Activated CD4-positive, alpha-beta T cell treated with anti-CD3 and anti-CD28 coated beads, Interleukin-2, amount 10 ng/mL, durations not matched to agents 7 days and 5 days (primary cell): ENCODE measurements at regions not wholly inside any gene's neighbourhood (a gene's known extent, or its start where the extent isn't known, plus 50 kb on each side); places are given as distances from the start of the nearest gene placed in this dataset.
"Not testable (repeated sequence)": the region's sequence is repeated elsewhere in the genome, so short reads cannot be mapped to it uniquely, and the experiment has no call there.

Experiments used
- CTCF ChIA-PET: fragments of 350-600 bp; sonication (Branson Sonifier 250); formaldehyde crosslinking; loops from one replicate; lab custom pipeline; 2021; ENCODE audit warnings: antibody characterized with exemption; lab: Charles Lee
- POLR2A ChIA-PET: fragments of 350-600 bp; sonication (Branson Sonifier 250); formaldehyde crosslinking; loops from one replicate; lab custom pipeline; 2021; ENCODE audit warnings: antibody characterized with exemption; lab: Charles Lee
- DNase-seq: peaks from one replicate; pipeline ENCODE4 v3.0.0-alpha.2; 2020
- H3K27ac Mint-ChIP-seq: one replicate; pipeline ENCODE4 v1.8.0; 2021; ENCODE audit warnings: mild to moderate bottlenecking, moderate library complexity, mixed read lengths
- H3K27me3 Mint-ChIP-seq: one replicate; pipeline ENCODE4 v1.8.0; 2021; ENCODE audit warnings: mixed read lengths
- H3K36me3 Mint-ChIP-seq: one replicate; pipeline ENCODE4 v1.8.0; 2021; ENCODE audit warnings: low read depth, mixed read lengths
- H3K4me1 Mint-ChIP-seq: one replicate; pipeline ENCODE4 v1.8.0; 2021; ENCODE audit warnings: mixed read lengths
- H3K4me3 Mint-ChIP-seq: one replicate; pipeline ENCODE4 v1.8.0; 2021; ENCODE audit warnings: mild to moderate bottlenecking, moderate library complexity, mixed read lengths
- H3K9me3 Mint-ChIP-seq: one replicate; pipeline ENCODE4 v1.8.0; 2021; ENCODE audit warnings: mixed read lengths

GRCh38 chr6:121555201-121555600 lies 119.8 kb downstream of the GJA1 start:
- H3K27me3 Mint-ChIP-seq: no peaks in the 10 kb centered on the region
- no peak overlapping the region for H3K27ac Mint-ChIP-seq
- CTCF ChIA-PET: no interaction called here
- no peaks in the 10 kb centered on the region for H3K36me3 Mint-ChIP-seq
- no peak for DNase-seq
- POLR2A ChIA-PET: no interaction called here
- no peaks in the 10 kb centered on the region for H3K4me1 Mint-ChIP-seq
- no peaks in the 10 kb centered on the region for H3K9me3 Mint-ChIP-seq
- no peak overlapping the region for H3K4me3 Mint-ChIP-seq

GRCh38 chr6:121556149-121556548 lies 120.7 kb downstream of the GJA1 start:
- H3K4me1 Mint-ChIP-seq, H3K9me3 Mint-ChIP-seq, H3K36me3 Mint-ChIP-seq, H3K27me3 Mint-ChIP-seq, H3K4me3 Mint-ChIP-seq, H3K27ac Mint-ChIP-seq, DNase-seq, CTCF ChIA-PET, POLR2A ChIA-PET: not testable (repeated sequence)

- no peaks in the 10 kb centered on the region for H3K36me3 Mint-ChIP-seq
- H3K4me1 Mint-ChIP-seq: no peaks in the 10 kb centered on the region
- H3K4me3 Mint-ChIP-seq: no peak overlapping the region
- no peaks in the 10 kb centered on the region for H3K27me3 Mint-ChIP-seq
- ChIA-PET POLR2A (no interaction called here), CTCF (no interaction called here)
- no peak for DNase-seq
- H3K9me3 Mint-ChIP-seq: no peaks in the 10 kb centered on the region
- no peak overlapping the region for H3K27ac Mint-ChIP-seq
Observed at GRCh38 chr6:121557146-121557940, 121.9 kb downstream of the GJA1 start.

GRCh38 chr6:121559611-121560269 lies 124.3 kb downstream of the GJA1 start:
- H3K27ac Mint-ChIP-seq: no peak overlapping the region

GRCh38 chr6:121560476-121560875 lies 125.0 kb downstream of the GJA1 start:
- H3K27ac Mint-ChIP-seq: no peak overlapping the region
- H3K27me3 Mint-ChIP-seq: no peaks in the 10 kb centered on the region
- H3K36me3 Mint-ChIP-seq: no peaks in the 10 kb centered on the region
- CTCF ChIA-PET: no interaction called here
- no peak overlapping the region for H3K4me3 Mint-ChIP-seq
- H3K4me1 Mint-ChIP-seq: no peaks in the 10 kb centered on the region
- DNase-seq: no peak
- H3K9me3 Mint-ChIP-seq: peaks cover 10% of the 10 kb centered on the region
- POLR2A ChIA-PET: no interaction called here

More at GRCh38 chr6:121559611-121560269, 124.3 kb downstream of the GJA1 start:
- POLR2A ChIA-PET: no interaction called here
- no peaks in the 10 kb centered on the region for H3K36me3 Mint-ChIP-seq
- CTCF ChIA-PET: no interaction called here
- DNase-seq: no peak
- no peak overlapping the region for H3K4me3 Mint-ChIP-seq
- no peaks in the 10 kb centered on the region for H3K27me3 Mint-ChIP-seq
- peaks cover 8% of the 10 kb centered on the region for H3K9me3 Mint-ChIP-seq
- no peaks in the 10 kb centered on the region for H3K4me1 Mint-ChIP-seq

GRCh38 chr6:121563286-121563685 lies 127.8 kb downstream of the GJA1 start:
- Mint-ChIP-seq H3K4me3 (no peak overlapping the region), H3K27ac (no peak overlapping the region), H3K4me1 (no peaks in the 10 kb centered on the region), H3K9me3 (peaks cover 10% of the 10 kb centered on the region), H3K36me3 (no peaks in the 10 kb centered on the region), H3K27me3 (no peaks in the 10 kb centered on the region)
- CTCF ChIA-PET: no interaction called here
- no peak for DNase-seq
- POLR2A ChIA-PET: no interaction called here

- DNase-seq, H3K9me3 Mint-ChIP-seq, H3K4me1 Mint-ChIP-seq, H3K27me3 Mint-ChIP-seq, POLR2A ChIA-PET, CTCF ChIA-PET, H3K27ac Mint-ChIP-seq, H3K36me3 Mint-ChIP-seq, H3K4me3 Mint-ChIP-seq: not testable (repeated sequence)
Observed at GRCh38 chr6:121564529-121564928, 129.1 kb downstream of the GJA1 start.

- Mint-ChIP-seq H3K4me1 (peaks cover 9% of the 10 kb centered on the region), H3K27me3 (no peaks in the 10 kb centered on the region), H3K9me3 (peaks cover 4% of the 10 kb centered on the region), H3K4me3 (no peak overlapping the region), H3K27ac (no peak overlapping the region), H3K36me3 (no peaks in the 10 kb centered on the region)
- POLR2A ChIA-PET: no interaction called here
- DNase-seq: no peak
- CTCF ChIA-PET: no interaction called here
Observed at GRCh38 chr6:121571455-121571854, 136.0 kb downstream of the GJA1 start.

- ChIA-PET POLR2A (no interaction called here), CTCF (no interaction called here)
- Mint-ChIP-seq H3K27ac (no peak overlapping the region), H3K27me3 (no peaks in the 10 kb centered on the region), H3K9me3 (peaks cover 4% of the 10 kb centered on the region), H3K4me1 (peaks cover 9% of the 10 kb centered on the region), H3K4me3 (no peak overlapping the region), H3K36me3 (no peaks in the 10 kb centered on the region)
- DNase-seq: no peak
Observed at GRCh38 chr6:121573481-121573880, 138.0 kb downstream of the GJA1 start.

GRCh38 chr6:121578216-121578615 lies 142.8 kb downstream of the GJA1 start:
- H3K4me1 Mint-ChIP-seq: peaks cover 9% of the 10 kb centered on the region
- CTCF ChIA-PET: no interaction called here

GRCh38 chr6:121579478-121579877 lies 144.0 kb downstream of the GJA1 start:
- Mint-ChIP-seq H3K9me3 (no peaks in the 10 kb centered on the region), H3K36me3 (no peaks in the 10 kb centered on the region), H3K27me3 (no peaks in the 10 kb centered on the region), H3K27ac (no peak overlapping the region), H3K4me1 (no peaks in the 10 kb centered on the region), H3K4me3 (no peak overlapping the region)
- CTCF ChIA-PET: no interaction called here
- POLR2A ChIA-PET: no interaction called here
- DNase-seq: no peak

More at GRCh38 chr6:121578216-121578615, 142.8 kb downstream of the GJA1 start:
- POLR2A ChIA-PET: no interaction called here
- Mint-ChIP-seq H3K4me3 (no peak overlapping the region), H3K36me3 (no peaks in the 10 kb centered on the region), H3K9me3 (no peaks in the 10 kb centered on the region), H3K27me3 (no peaks in the 10 kb centered on the region), H3K27ac (no peak overlapping the region)
- no peak for DNase-seq

- peaks cover 3% of the 10 kb centered on the region for H3K4me1 Mint-ChIP-seq
- H3K4me3 Mint-ChIP-seq: no peak overlapping the region
- ChIA-PET CTCF (no interaction called here), POLR2A (no interaction called here)
- no peak for DNase-seq
- H3K27me3 Mint-ChIP-seq: no peaks in the 10 kb centered on the region
- no peak overlapping the region for H3K27ac Mint-ChIP-seq
- H3K36me3 Mint-ChIP-seq: no peaks in the 10 kb centered on the region
- no peaks in the 10 kb centered on the region for H3K9me3 Mint-ChIP-seq
Observed at GRCh38 chr6:121581327-121581726, 145.9 kb downstream of the GJA1 start.

- no peak for DNase-seq
- Mint-ChIP-seq H3K27ac (no peak overlapping the region), H3K4me1 (peaks cover 3% of the 10 kb centered on the region), H3K4me3 (no peak overlapping the region), H3K27me3 (no peaks in the 10 kb centered on the region), H3K9me3 (no peaks in the 10 kb centered on the region), H3K36me3 (no peaks in the 10 kb centered on the region)
- POLR2A ChIA-PET: no interaction called here
- CTCF ChIA-PET: no interaction called here
Observed at GRCh38 chr6:121582262-121582661, 146.8 kb downstream of the GJA1 start.
